HCEC 1CT (cell line): ENCODE measurements at regions not wholly inside any gene's neighbourhood (a gene's known extent, or its start where the extent isn't known, plus 50 kb on each side); places are given as distances from the start of the nearest gene placed in this dataset.
"Not testable (repeated sequence)": the region's sequence is repeated elsewhere in the genome, so short reads cannot be mapped to it uniquely, and the experiment has no call there.

ENCODE experiments used
- DNase-seq: peaks from one replicate; pipeline ENCODE4 v3.0.0-alpha.2; 2017

GRCh38 chr2:222760301-222760897 lies 88.9 kb downstream of the MOGAT1 start:
- no peak for DNase-seq

GRCh38 chr2:222761888-222762287 lies 90.4 kb downstream of the MOGAT1 start:
- DNase-seq = no peak

GRCh38 chr2:222762342-222762741 lies 90.9 kb downstream of the MOGAT1 start:
- no peak for DNase-seq

GRCh38 chr2:222765883-222766282 lies 94.4 kb downstream of the MOGAT1 start:
- DNase-seq = not testable (repeated sequence)

- not testable (repeated sequence) for DNase-seq
Measured at GRCh38 chr2:222768019-222768418, 92.8 kb upstream of the ACSL3 start.

- no peak for DNase-seq
Measured at GRCh38 chr2:222769446-222769845, 91.4 kb upstream of the ACSL3 start.

- no peak for DNase-seq
Measured at GRCh38 chr2:222769941-222770340, 90.9 kb upstream of the ACSL3 start.

- DNase-seq = no peak
Measured at GRCh38 chr2:222771832-222772231, 89.0 kb upstream of the ACSL3 start.

GRCh38 chr2:222774941-222775340 lies 85.9 kb upstream of the ACSL3 start:
- DNase-seq = no peak

GRCh38 chr2:222776792-222777191 lies 84.0 kb upstream of the ACSL3 start:
- DNase-seq = no peak

- DNase-seq = no peak
Measured at GRCh38 chr2:222778400-222778799, 82.4 kb upstream of the ACSL3 start.

- no peak for DNase-seq
Measured at GRCh38 chr2:222779145-222779832, 81.5 kb upstream of the ACSL3 start.

- no peak for DNase-seq
Measured at GRCh38 chr2:222780051-222780450, 80.8 kb upstream of the ACSL3 start.

GRCh38 chr2:222782201-222782730 lies 78.6 kb upstream of the ACSL3 start:
- peak; percentile 38 for DNase-seq

GRCh38 chr2:222783592-222783991 lies 77.2 kb upstream of the ACSL3 start:
- no peak for DNase-seq

GRCh38 chr2:222790932-222791331 lies 69.9 kb upstream of the ACSL3 start:
- DNase-seq = no peak

- no peak for DNase-seq
Measured at GRCh38 chr2:222792001-222792611, 68.7 kb upstream of the ACSL3 start.

- no peak for DNase-seq
Measured at GRCh38 chr2:222794585-222795449, 66.0 kb upstream of the ACSL3 start.

- DNase-seq = no peak
Measured at GRCh38 chr2:222795450-222796357, 65.1 kb upstream of the ACSL3 start.

- peak; percentile 40 for DNase-seq
Measured at GRCh38 chr2:222796413-222797103, 64.3 kb upstream of the ACSL3 start.

- DNase-seq = peak; percentile 60
Measured at GRCh38 chr2:222797261-222797660, 63.6 kb upstream of the ACSL3 start.
